Neural crest cell (in vitro differentiated cells): ENCODE measurements at regions not wholly inside any gene's neighbourhood (a gene's known extent, or its start where the extent isn't known, plus 50 kb on each side); places are given as distances from the start of the nearest gene placed in this dataset.

Source experiments
- DNase-seq: peaks from one replicate; pipeline ENCODE4 v3.0.0; 2021; ENCODE audit warnings: low read depth, mixed read lengths, low spot score
- H3K27ac Mint-ChIP-seq: one replicate; pipeline ENCODE4 v1.8.0; 2021; ENCODE audit warnings: mild to moderate bottlenecking, mixed read lengths; ENCODE audit not compliant: unreplicated experiment
- H3K27me3 Mint-ChIP-seq: 2 replicates; pipeline ENCODE4 v1.8.0; 2021; ENCODE audit warnings: low read depth, mild to moderate bottlenecking, mixed read lengths
- H3K36me3 Mint-ChIP-seq: 2 replicates; pipeline ENCODE4 v1.8.0; 2021; ENCODE audit warnings: low read depth, mild to moderate bottlenecking, mixed read lengths
- H3K4me1 Mint-ChIP-seq: 2 replicates; pipeline ENCODE4 v1.8.0; 2021; ENCODE audit warnings: mixed read lengths
- H3K4me3 Mint-ChIP-seq: one replicate; pipeline ENCODE4 v1.8.0; 2021; ENCODE audit warnings: mild to moderate bottlenecking, mixed read lengths
- H3K9me3 Mint-ChIP-seq: 2 replicates; pipeline ENCODE4 v1.8.0; 2021; ENCODE audit warnings: mixed read lengths
- TF ChIP-seq, protein P1 (sequence below): fragments of 200-600 bp; sonication (generic); conservative IDR thresholded peaks from 2 replicates; pipeline ENCODE4 v1.5.0; 2021; ENCODE audit warnings: antibody characterized with exemption, mild to moderate bottlenecking

DNA sequence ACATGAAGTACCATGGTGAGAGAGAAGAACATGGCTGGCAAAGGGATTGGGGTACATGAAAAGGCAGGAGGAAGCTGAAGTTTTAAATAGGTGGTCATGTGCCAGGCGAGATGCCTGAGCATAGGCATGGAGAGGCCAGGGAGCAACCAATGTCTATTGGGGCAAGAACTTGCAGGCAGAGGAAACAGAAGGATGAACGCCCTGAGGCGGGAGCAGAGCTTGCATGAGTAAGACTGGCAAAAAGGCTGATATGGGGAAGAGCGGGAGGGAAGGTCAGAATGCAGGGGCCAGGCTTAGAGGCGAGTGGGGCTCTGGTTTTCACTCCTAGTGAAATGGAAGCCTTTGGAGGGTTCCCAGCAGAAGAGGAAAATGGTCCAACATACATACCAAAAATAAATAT lies 52.5 kb upstream of the VSTM5 start:
- no peak for DNase-seq
- H3K27ac Mint-ChIP-seq = no peak overlapping the region
- H3K4me3 Mint-ChIP-seq = no peak overlapping the region
- TF ChIP-seq, protein P1, sequence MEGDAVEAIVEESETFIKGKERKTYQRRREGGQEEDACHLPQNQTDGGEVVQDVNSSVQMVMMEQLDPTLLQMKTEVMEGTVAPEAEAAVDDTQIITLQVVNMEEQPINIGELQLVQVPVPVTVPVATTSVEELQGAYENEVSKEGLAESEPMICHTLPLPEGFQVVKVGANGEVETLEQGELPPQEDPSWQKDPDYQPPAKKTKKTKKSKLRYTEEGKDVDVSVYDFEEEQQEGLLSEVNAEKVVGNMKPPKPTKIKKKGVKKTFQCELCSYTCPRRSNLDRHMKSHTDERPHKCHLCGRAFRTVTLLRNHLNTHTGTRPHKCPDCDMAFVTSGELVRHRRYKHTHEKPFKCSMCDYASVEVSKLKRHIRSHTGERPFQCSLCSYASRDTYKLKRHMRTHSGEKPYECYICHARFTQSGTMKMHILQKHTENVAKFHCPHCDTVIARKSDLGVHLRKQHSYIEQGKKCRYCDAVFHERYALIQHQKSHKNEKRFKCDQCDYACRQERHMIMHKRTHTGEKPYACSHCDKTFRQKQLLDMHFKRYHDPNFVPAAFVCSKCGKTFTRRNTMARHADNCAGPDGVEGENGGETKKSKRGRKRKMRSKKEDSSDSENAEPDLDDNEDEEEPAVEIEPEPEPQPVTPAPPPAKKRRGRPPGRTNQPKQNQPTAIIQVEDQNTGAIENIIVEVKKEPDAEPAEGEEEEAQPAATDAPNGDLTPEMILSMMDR = no peak
- no peaks in the 10 kb centered on the region for H3K4me1 Mint-ChIP-seq
- no peaks in the 10 kb centered on the region for H3K36me3 Mint-ChIP-seq
- H3K9me3 Mint-ChIP-seq = peaks cover 4% of the 10 kb centered on the region
- peaks cover 13% of the 10 kb centered on the region for H3K27me3 Mint-ChIP-seq

DNA sequence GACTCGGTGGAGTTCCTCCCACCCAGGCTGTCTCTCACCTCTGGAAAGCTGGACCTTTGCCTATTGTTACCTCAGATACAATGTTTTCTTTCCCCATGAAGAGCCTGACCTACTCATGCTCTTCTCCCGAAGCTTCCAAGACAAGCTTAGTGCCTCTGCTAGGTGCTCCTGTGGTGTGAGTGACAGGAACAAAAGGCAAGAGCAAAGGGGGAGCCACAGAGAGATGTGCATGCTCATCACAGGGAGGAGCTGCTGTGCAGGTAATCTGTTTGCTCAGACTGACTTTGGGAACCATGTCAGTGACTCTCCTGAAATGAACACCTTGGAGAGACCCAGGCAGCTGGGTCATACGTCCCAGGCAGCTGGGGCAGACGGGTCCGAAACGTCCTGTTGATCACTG lies 53.6 kb upstream of the VSTM5 start:
- Mint-ChIP-seq H3K4me3 (no peak overlapping the region), H3K9me3 (no peaks in the 10 kb centered on the region), H3K27me3 (peaks cover 7% of the 10 kb centered on the region), H3K36me3 (no peaks in the 10 kb centered on the region), H3K4me1 (no peaks in the 10 kb centered on the region), H3K27ac (no peak overlapping the region)
- TF ChIP-seq, protein P1 = no peak
- DNase-seq = no peak

DNA sequence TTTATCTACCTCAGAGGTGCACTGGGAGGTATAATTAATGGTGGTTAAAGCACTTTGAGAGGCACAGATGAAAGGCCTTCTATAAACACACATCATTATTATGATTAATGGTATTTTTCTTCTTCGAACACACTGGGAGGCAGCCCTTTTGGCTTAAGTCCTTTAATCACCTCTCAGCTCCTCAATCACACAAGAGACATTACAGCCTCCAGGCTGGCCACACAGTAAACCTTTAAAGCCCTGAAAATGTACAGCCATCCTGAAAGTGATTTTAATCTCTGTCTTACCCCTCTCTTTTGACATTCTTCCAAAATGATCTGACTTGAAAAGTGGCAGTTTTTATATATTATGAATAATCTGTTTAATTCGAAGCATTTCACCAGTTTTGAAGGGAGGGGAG lies 54.3 kb upstream of the VSTM5 start:
- DNase-seq = no peak
- H3K9me3 Mint-ChIP-seq = no peaks in the 10 kb centered on the region
- H3K4me1 Mint-ChIP-seq = no peaks in the 10 kb centered on the region
- no peak overlapping the region for H3K27ac Mint-ChIP-seq
- peaks cover 6% of the 10 kb centered on the region for H3K27me3 Mint-ChIP-seq
- no peaks in the 10 kb centered on the region for H3K36me3 Mint-ChIP-seq
- H3K4me3 Mint-ChIP-seq = no peak overlapping the region
- TF ChIP-seq, protein P1 = no peak

DNA sequence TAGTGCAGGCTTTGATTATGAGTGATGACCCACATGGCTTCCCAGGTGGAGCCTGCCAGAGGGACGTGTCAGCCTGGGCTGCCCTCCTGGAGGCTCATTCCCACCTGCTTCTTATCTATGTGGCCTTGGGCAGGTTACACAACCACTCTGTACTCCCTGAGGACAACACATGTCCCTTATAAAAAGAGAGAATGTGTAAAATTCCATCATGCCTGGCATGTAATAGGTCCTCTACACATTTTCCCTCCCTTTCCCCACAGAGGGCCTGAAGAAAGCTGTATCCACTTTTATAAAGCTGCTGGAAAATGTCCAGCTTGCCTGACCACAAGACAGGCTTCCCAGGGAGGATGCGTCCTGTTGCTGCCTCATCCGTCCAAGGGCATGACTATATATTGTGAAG lies 55.0 kb upstream of the VSTM5 start:
- Mint-ChIP-seq H3K27ac (no peak overlapping the region), H3K9me3 (no peaks in the 10 kb centered on the region), H3K36me3 (no peaks in the 10 kb centered on the region), H3K27me3 (peaks cover 6% of the 10 kb centered on the region), H3K4me3 (no peak overlapping the region), H3K4me1 (no peaks in the 10 kb centered on the region)
- DNase-seq = no peak
- TF ChIP-seq, protein P1 = no peak

DNA sequence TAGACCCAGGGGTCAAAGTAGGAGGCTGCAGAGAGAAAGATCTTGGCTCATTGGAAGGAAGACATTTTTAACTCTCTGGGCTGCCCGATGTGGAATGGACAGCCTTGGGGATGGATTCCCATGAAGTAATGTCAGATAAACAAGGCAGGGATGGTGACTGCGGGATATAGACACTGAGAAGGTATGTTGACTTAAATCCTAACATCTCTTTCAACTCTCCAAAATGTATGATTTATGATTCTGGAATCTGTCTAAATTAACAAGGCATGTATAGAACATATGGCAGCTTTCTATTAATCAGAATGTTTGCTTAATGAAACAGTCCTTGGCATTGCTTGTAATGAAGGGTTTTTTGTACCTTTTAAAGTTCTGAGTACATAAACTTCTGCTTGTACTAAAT lies 56.1 kb upstream of the VSTM5 start:
- peaks cover 3% of the 10 kb centered on the region for H3K27me3 Mint-ChIP-seq
- no peak overlapping the region for H3K27ac Mint-ChIP-seq
- TF ChIP-seq, protein P1 = no peak
- DNase-seq = no peak
- no peaks in the 10 kb centered on the region for H3K9me3 Mint-ChIP-seq
- H3K4me1 Mint-ChIP-seq = no peaks in the 10 kb centered on the region
- H3K36me3 Mint-ChIP-seq = no peaks in the 10 kb centered on the region
- no peak overlapping the region for H3K4me3 Mint-ChIP-seq

DNA sequence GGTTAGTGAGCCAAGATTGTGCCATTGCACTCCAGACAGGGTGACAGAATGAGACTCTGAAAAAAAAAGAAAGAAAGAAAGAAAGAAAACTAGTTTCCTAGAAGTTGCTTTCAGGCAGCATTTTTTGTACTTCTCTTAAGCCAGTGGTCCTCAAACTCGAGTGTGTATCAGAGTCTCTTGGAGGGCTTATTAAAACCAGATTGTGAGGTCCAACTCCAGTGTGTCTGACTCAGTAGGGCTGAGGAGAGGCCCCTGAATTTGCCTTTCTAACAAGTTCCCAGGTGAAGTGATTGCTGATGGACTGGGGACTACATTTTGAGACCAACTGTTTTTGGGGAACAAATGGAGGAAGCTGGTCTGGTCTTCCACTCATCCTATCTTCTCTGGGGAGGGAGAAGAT lies 57.5 kb upstream of the VSTM5 start:
- Mint-ChIP-seq H3K27me3 (peaks cover 3% of the 10 kb centered on the region), H3K27ac (peak overlapping the region; percentile 67), H3K9me3 (no peaks in the 10 kb centered on the region), H3K4me3 (no peak overlapping the region), H3K4me1 (no peaks in the 10 kb centered on the region), H3K36me3 (no peaks in the 10 kb centered on the region)
- TF ChIP-seq, protein P1 = no peak
- DNase-seq = no peak
